Astrocyte of the cerebellum (primary cell): ENCODE measurements at regions not wholly inside any gene's neighbourhood (a gene's known extent, or its start where the extent isn't known, plus 50 kb on each side); places are given as distances from the start of the nearest gene placed in this dataset.

ENCODE experiments used
- DNase-seq: peaks from one replicate; pipeline ENCODE4 v3.0.0-alpha.2; 2011; ENCODE audit warnings: low read depth
- H3K4me3 ChIP-seq: 2 replicates; pipeline ENCODE4 v1.5.1; 2011; ENCODE audit warnings: mild to moderate bottlenecking, low read depth, low read length, moderate library complexity
- CTCF ChIP-seq: IDR thresholded peaks from 2 replicates; pipeline ENCODE4 v1.5.1; 2012; ENCODE audit warnings: low read length, low read depth, moderate library complexity, mild to moderate bottlenecking; ENCODE audit errors: missing control alignments
- in situ Hi-C: cut with HindIII; loops from 2 replicates; pipeline ENCODE4 v1.10.0; 2017; ENCODE audit warnings: low sequenced_read_pairs

DNA sequence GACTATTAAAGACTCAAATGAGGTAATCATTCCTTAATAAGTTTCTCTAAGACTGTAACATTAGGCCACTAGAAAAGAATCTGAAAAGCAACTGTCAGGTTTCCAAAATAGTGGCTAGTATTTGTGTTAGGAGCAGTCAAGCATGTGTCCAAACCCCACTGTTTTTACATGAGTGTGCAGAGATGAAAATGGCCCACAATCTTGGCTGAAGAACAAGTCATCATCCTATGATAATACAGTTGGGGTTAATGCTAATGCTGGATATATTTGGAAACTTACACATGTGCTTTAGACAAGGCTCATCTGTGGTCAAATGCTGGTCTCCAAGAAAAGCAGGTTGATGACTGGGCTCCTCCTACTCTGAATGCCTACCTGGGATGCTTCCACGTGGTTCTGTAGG, 73.6 kb downstream of the MAIP1 start:
- in situ Hi-C loops, result no loop called here
- H3K4me3 ChIP-seq, result no peak overlapping the region
- DNase-seq, result peak; percentile 80
- no peak for TF ChIP-seq CTCF

DNA sequence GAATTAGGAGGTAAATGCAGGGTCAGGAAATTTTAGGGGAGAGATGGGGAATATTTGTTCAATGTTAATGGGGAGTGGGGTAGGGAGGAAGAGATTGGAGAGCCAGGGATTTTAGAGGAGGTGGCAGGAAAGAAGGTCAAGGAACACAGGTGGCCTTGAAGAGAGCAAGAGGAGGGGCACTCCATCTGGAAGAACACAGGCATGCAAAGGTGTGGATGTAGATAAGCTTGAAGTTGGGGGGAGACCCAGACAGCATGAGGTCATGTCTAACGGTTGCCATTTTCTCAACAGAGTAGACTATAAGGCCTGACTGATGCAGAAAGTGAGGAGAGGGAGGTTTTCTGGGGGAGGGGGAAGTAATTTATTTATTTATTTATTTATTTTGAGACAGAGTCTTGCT, 77.5 kb downstream of the MAIP1 start:
- no peak for TF ChIP-seq CTCF
- no peak for DNase-seq
- no peak overlapping the region for H3K4me3 ChIP-seq
- in situ Hi-C loops, result no loop called here

DNA sequence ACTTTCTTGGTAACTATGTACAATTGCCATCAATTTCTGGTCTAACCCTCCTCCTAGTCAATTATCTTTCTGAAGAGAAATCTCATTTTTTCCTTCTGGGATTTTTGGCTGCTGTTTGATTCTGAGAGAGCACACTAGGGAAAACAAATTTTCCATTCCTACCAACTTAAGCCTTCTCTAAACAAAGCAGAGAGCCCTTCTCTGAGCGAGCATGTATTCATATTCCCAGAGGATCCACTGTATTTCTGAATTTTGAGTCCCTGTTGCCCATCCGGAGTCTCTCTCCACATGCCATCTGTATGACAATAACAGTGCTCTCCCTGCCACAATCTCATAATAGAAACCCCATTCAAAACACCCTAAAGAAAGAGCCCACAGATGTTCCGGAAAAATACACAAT, 78.5 kb downstream of the MAIP1 start:
- DNase-seq, result no peak
- in situ Hi-C loops, result no loop called here
- H3K4me3 ChIP-seq, result no peak overlapping the region
- no peak for TF ChIP-seq CTCF

DNA sequence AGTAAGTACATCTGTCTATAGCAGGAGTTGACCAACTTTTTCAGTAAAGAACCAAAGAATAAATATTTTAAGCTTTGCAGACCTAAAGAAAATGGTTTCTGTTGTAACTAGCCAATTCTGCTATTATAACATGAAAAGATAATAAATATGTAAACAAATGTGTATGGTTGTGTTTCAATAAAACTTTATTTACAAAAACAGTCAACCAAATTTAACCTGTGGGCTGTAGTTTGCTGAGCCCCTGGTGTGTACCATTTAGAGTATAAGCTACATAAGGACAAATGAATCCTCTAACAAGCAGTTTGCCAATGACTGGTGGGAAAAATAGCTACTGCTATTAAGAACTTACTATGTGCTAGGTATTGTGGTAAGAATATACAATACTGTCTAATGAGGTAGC, 79.4 kb downstream of the MAIP1 start:
- H3K4me3 ChIP-seq, result no peak overlapping the region
- in situ Hi-C loops, result no loop called here
- no peak for TF ChIP-seq CTCF
- DNase-seq, result no peak

GRCh38 chr2:200039724-200040650, 84.6 kb downstream of the MAIP1 start:
- peak; percentile 87 for DNase-seq
- no peak overlapping the region for H3K4me3 ChIP-seq
- TF ChIP-seq CTCF, result no peak
- in situ Hi-C loops, result no loop called here

DNA sequence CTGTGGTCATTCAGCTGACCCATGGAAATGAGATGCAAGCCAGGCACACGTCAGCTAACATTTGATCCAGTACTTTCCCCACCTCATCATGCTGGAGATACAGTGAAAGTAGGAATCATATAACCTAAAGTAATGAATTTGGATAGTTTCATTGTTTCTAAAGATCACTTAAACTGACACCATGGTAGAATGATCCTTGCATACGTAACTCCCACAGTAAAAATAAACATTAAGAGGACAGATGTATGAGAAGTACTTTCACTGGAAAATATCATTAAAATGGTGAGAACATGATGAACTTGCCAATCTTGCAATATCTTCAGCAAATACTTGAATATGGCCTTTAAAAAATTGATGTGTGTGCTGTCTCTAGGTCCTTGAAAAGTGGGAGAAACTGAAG, 85.4 kb downstream of the MAIP1 start:
- no peak overlapping the region for H3K4me3 ChIP-seq
- DNase-seq, result no peak
- TF ChIP-seq CTCF, result no peak
- in situ Hi-C loops, result no loop called here

GRCh38 chr2:200041639-200042038, 86.3 kb downstream of the MAIP1 start:
- no peak overlapping the region for H3K4me3 ChIP-seq
- DNase-seq, result no peak
- TF ChIP-seq CTCF, result no peak
- in situ Hi-C loops, result no loop called here
